CD1c-positive myeloid dendritic cell (primary cell): ENCODE measurements at regions not wholly inside any gene's neighbourhood (a gene's known extent, or its start where the extent isn't known, plus 50 kb on each side); places are given as distances from the start of the nearest gene placed in this dataset.
"Not testable (repeated sequence)": the region's sequence is repeated elsewhere in the genome, so short reads cannot be mapped to it uniquely, and the experiment has no call there.

ENCODE experiments used
- DNase-seq: peaks from one replicate; pipeline ENCODE4 v3.0.0-alpha.2; 2016; ENCODE audit errors: extremely low spot score

DNA sequence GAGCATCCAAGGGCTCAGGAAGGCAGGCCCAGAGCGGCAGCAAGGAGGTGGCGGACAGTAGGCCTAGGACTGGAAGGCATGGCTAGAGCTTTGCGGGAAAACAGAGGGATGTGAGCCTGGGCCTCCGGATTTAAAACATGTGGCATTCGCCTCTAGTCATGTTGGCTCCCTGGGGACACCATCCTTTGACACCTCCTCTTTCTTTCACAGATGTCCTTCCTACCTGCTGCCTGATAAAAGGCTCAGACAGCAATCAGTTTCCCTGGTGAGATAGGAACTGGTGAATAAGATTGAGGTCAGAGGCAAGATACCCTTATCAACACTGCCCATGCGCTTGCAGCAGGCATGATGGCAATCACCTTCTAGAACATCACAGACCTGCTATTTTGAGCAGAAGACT, 277.6 kb downstream of the SIPA1L2 start:
- no peak for DNase-seq

DNA sequence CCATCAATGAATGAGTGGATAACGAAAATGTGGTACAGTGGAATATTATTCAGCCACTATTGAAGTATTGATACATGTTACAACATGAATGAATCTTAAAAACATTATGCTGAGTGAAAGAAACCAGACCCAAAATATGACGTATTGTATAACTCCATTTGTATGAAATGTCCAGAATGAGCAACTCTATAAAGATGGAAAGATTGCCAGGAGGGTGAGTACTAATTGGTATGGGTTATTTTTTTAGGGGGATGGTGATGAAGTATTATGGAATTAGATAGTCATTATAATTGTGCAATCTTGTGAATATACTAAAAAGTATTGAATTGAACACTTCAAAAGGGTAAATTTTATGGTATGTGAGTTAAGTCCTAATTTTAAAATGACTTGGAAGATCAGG, 278.6 kb downstream of the SIPA1L2 start:
- no peak for DNase-seq

- no peak for DNase-seq
Observed at GRCh38 chr1:232346844-232347243, 283.1 kb downstream of the SIPA1L2 start.

GRCh38 chr1:232344791-232345399, 285.0 kb downstream of the SIPA1L2 start:
- no peak for DNase-seq

DNA sequence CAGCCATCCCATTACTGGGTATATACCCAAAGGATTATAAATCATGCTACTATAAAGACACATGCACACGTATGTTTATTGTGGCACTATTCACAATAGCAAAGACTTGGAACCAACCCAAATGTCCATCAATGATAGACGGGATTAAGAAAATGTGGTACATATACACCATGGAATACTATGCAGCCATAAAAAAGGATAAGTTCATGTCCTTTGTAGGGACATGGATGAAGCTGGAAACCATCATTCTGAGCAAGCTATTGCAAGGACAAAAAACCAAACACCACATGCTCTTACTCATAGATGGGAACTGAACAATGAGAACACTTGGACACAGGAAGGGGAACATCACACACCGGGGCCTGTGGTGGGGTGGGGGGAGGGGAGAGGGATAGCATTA, 285.7 kb downstream of the SIPA1L2 start:
- not testable (repeated sequence) for DNase-seq

DNA sequence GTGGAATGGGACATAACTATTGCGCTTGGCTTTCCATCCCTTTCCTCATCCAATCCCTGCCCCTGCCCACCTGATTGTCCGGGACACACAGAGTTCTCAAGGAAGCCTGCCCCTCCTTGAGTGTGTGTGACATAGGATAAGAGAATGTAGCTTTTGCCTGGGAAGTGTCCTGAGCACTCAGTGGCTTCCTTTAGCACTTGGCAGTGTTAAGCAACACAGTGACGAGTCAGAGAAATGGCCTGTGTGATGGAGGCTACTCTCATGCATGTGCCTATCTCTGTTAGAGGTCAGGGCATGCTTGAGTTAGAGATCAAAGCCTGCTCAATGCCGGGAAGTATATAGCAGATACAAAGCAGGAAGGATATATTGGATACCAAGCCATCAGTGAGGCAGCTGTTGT, 289.5 kb downstream of the SIPA1L2 start:
- DNase-seq, result no peak

DNA sequence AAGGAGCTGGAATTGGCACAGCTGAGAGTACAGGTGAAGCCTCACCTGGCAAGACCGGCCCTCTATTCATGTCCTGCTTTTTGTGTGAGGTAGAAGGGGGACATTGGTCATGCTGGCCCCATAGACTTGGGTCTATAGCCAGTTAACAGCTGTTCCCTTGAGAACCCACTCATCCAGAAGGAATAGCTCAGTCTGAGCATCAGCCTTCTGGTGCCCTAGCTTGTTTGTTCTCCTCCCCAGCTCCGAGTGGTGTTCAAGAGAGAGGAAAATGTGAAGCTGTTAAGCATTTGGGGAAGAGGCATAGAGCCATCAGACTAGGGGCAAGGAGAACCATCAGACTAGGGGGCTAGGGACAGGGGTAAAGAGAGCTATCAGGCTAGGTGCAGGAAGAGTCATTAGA, 290.9 kb downstream of the SIPA1L2 start:
- DNase-seq, result no peak

- no peak for DNase-seq
Observed at GRCh38 chr1:232335741-232336293, 294.1 kb downstream of the SIPA1L2 start.

DNA sequence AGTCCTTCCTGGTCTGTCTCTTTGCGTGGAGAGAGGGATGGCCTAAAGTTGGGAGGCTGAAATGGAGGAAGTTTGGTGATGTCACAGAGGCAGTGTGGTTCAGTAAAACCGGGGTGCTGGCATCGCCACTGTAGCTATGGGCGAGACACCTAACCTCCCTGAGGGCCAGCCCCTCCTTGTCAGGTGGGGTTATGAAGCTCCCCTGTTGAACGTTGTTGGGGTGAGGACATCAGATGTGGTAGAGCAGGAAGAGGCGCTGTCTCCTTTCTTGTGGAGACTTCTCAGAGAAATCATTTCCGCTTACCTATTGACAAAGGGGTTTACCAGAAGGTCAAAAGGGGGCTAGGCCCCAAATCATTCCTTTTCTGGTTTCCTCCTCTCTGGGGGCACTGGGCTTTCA, 294.7 kb downstream of the SIPA1L2 start:
- DNase-seq, result no peak

DNA sequence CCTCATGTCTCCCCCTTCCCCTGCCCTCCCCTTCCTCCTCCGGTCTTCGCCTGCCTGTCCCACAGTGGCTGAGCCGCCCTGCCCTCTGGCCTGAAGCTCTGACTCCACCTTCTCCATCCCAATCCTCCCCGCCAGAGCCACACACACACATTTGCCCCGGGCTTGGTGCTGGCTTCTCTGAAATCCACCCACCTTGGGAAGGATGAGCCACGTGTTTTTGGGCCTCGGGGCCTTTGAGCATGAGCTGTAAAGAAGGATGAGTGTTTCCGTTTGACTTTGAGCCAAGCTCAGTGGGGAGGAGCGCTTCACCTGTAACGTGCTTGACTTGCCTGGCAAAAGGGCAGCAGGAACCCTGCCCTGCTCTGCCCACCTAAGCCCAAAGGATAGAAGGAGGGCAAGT, 295.1 kb downstream of the SIPA1L2 start:
- no peak for DNase-seq

DNA sequence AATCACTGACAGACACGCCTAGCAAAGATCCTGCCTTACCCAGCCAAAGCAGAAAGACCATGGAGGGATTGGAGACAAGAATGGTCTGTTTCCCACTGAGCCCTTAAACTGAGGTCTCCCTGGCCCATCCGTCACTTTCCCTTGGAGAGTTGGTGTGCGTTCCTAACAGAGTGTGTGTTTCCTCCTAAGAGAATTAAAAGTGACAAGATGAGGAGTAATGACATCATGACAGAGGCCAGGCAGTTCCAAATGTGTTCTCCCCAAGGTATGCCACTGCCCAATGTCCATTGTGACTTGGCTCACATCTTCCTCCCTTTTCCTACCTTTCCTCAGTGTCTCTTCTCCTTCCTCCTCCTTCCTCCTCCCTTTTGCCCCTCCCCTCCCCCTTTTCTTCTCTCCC, 295.7 kb downstream of the SIPA1L2 start:
- DNase-seq, result no peak

- no peak for DNase-seq
Observed at GRCh38 chr1:232333419-232333767, 296.5 kb downstream of the SIPA1L2 start.

DNA sequence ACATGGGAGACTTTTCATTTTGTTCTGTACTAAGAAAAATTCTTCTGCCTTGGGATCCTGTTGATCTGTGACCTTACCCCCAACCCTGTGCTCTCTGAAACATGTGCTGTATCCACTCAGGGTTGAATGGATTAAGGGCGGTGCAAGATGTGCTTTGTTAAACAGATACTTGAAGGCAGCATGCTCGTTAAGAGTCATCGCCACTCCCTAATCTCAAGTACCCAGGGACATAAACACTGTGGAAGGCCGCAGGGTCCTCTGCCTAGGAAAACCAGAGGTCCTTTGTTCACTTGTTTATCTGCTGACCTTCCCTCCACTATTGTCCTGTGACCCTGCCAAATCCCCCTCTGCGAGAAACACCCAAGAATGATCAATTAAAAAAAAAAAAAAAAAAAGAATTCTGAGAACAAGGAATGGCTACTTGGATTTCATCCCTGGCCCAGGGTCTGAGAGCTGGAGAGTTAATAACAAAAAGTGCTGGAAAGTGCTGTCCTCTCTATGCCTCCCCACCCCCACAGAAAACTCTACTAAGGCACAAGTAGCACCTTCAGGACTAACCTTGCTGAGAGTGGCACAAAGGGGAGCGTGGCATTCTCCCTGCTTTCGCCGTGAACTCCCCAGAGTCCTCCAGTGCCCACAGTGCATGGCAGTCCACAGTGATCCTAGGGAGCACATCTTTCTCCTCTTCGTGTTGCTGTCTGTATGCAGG, 297.1 kb downstream of the SIPA1L2 start:
- DNase-seq, result not testable (repeated sequence)

DNA sequence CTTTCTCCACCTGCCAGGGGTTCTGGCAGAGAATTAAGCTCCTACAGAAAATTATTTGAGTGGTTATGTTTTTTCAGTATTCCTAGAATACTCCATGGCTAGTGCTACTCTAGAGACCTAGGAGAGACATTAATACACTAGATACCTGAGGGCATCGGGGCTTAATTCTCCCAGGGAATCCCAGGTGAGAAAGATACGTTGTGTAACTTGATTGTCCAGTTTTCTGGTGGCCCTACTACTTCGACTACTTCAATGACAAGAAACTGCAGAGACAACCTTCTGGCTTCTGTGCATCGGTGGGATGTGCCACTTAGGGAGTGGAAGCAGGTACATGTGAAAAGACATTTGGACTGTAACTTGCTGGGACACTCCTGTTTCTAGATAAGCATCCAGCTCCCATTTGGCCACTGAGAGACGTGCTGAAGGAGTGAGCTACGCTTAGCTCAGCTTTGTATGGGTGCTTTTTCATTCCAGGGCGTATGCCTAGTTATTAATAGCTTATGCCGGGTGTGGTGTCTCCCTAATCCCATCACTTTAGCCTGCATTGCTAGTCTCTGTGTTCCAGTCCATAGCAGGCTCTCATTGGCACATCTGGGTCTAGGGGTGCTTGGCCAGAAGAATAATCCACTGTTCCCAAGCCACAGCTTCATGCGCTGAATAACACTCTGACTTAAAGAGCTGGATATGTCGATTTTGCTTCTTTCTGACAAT, 300.7 kb downstream of the SIPA1L2 start:
- DNase-seq, result no peak

GRCh38 chr1:232328486-232329102, 301.3 kb downstream of the SIPA1L2 start:
- no peak for DNase-seq

GRCh38 chr1:232327899-232328298, 302.0 kb downstream of the SIPA1L2 start:
- no peak for DNase-seq

DNA sequence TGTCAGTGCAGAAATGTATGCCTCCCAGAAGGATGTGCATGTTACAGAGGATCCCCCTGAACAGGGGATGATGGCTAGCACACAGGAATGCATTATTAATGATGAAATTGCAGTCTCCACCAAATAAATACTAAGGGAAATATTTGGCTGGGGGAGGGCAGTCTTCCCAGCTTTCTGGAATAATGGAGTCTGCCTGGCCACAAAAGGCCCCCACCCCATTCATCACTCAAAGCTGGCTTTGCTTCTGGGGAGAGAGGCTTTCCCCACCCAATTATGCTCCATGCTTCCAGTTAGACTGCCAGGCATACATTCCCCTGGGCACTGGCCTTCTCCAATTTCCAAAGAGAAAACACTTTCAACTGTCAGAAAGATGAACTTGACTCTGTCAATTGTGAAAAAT, 302.7 kb downstream of the SIPA1L2 start:
- DNase-seq, result no peak

DNA sequence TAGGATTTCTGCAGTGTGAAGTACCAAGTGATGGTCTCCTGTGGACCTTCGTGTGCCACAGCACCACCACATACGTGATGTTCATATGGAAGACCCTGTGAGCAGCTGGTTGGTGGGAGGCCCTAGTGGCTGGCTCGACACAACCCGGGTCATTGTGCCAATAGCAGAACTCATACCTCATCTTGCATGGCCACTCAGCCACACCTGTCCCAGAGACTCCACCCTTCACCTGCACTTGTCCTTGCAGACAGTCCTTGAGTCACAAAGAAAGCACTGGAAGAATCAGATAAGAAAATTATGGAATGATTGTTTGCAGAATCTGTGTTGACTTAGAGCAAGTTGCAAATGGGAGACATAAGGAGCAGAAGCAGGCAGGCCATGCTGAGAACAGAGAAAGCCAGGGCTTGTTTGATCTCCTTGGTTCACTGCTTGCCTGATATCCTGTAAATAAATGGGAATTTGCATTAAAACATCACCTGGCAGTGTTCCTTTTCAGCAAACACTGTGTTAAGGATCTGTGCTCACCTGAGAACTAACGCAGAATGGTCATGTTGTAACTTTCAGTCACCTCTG, 307.7 kb downstream of the SIPA1L2 start:
- DNase-seq, result no peak

DNA sequence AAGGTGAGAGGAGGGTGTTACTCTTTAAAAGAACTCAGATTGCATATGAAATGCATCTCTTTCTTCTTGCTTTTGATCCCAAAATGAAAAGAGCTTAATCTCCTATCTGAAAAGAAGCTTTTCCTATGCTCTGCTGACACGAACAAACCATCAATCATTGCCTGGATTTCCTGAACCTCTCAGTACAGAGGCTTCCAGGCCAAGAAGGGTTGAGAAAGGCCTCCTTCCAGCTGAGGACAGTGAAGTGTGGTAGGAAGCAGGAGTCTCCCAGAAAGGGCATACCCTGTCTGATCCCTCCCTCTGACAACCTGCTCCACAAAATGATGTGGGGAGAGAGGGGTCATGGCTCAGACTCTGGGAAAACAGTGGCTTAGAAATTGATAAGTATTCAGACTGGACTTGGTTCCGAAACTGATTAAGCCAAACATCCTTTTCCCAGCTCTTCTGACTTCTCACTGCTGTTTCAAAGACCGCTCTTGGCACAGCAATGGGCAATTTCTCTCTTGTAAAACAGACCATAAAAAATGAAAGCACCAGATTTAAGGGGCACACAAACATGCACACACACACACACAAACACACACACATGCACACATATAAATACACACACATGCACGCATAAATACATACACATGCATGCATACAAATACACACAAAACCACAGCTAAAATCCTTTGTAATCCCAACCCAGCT, 310.3 kb downstream of the SIPA1L2 start:
- no peak for DNase-seq

- no peak for DNase-seq
Observed at GRCh38 chr1:232319072-232319471, 310.9 kb downstream of the SIPA1L2 start.

GRCh38 chr1:232318143-232318542, 311.8 kb downstream of the SIPA1L2 start:
- DNase-seq, result no peak

DNA sequence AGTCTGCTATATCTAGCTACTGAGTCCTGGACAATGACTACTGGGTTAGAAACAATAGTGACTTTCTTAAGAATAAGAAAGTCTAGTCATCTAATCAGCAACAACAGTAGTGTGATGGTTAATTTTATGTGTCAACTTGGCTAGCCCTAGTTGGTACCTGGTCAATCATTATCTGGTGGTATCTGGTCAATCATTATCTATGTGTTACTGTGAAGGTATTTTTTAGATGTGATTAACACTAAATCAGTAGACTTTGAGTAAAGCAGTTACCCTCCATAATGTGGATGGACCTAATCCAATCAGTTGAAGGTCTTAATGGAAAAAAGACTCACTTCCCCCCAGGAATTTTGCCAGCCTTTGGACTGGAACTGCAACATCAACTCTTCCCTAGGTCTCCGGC, 312.6 kb downstream of the SIPA1L2 start:
- DNase-seq, result no peak
